Fibroblast of lung (primary cell): ENCODE measurements at regions not wholly inside any gene's neighbourhood (a gene's known extent, or its start where the extent isn't known, plus 50 kb on each side); places are given as distances from the start of the nearest gene placed in this dataset.

Source experiments
- EZH2 ChIP-seq: IDR thresholded peaks from 2 replicates; pipeline ENCODE4 v1.5.1; 2012; ENCODE audit warnings: low read length, control low read depth, mild to moderate bottlenecking; ENCODE audit errors: missing control alignments
- TF ChIP-seq, protein P1 (sequence below), 2 donors: IDR thresholded peaks in 1 of 2; conservative IDR thresholded peaks in 1 of 2; 1 replicate in 1 of 2; 2 replicates in 1 of 2; pipeline ENCODE4 v1.5.1; 2011 to 2012; ENCODE audit warnings: low read length in 2 of 2, control low read depth in 1 of 2, inconsistent platforms in 1 of 2, low read depth in 1 of 2, mild to moderate bottlenecking in 1 of 2

DNA sequence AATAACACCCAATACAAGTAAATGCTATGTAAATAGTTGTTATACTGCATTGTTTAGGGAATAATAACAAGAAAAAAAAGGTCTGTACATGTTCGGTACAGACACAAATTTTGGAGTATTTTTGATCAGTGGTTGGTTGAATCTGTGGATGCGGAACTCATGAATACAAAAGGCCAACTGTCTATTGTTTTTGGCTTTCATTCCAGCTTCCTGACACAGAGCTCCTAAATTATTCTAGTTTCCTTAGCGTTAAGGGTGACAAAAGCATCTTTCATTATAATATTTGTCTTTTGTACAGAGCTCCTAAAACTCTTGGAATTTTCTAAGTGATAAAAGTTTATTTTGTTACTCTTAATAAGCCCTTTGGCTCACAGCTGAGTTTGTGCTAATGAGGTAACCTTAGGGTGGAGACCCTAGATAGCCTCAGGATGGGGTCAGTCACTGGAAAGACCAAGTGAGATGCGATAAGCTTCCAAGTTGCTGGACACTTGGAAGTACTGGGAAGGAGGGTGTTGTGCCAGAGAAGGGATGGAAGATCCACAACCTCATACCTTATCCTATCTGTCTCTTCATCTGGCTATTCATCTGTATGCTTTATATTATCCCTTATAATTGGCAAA is 57.4 kb upstream of the PRRC2C start:
- TF ChIP-seq, protein P1, sequence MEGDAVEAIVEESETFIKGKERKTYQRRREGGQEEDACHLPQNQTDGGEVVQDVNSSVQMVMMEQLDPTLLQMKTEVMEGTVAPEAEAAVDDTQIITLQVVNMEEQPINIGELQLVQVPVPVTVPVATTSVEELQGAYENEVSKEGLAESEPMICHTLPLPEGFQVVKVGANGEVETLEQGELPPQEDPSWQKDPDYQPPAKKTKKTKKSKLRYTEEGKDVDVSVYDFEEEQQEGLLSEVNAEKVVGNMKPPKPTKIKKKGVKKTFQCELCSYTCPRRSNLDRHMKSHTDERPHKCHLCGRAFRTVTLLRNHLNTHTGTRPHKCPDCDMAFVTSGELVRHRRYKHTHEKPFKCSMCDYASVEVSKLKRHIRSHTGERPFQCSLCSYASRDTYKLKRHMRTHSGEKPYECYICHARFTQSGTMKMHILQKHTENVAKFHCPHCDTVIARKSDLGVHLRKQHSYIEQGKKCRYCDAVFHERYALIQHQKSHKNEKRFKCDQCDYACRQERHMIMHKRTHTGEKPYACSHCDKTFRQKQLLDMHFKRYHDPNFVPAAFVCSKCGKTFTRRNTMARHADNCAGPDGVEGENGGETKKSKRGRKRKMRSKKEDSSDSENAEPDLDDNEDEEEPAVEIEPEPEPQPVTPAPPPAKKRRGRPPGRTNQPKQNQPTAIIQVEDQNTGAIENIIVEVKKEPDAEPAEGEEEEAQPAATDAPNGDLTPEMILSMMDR (conservative IDR thresholded peaks at IDR 0.05 in 1 of 2, IDR thresholded peaks at IDR 0.05 in 1 of 2; ENCODE audit: low read depth in 1 of 2, low read length in 2 of 2) = no peak
- no peak for TF ChIP-seq EZH2
